Hepatocyte (in vitro differentiated cells): ENCODE measurements at regions not wholly inside any gene's neighbourhood (a gene's known extent, or its start where the extent isn't known, plus 50 kb on each side); places are given as distances from the start of the nearest gene placed in this dataset.

ENCODE experiments used
- EZH2 ChIP-seq: fragments of 200-600 bp; sonication (generic); IDR thresholded peaks from 2 replicates; pipeline ENCODE4 v1.6.1; 2016; ENCODE audit warnings: antibody characterized with exemption, mild to moderate bottlenecking, borderline replicate concordance
- EZH2phosphoT487 ChIP-seq: fragments of 200-600 bp; sonication (generic); IDR thresholded peaks from one replicate; pipeline ENCODE4 v1.6.1; 2018; ENCODE audit warnings: antibody characterized with exemption, mild to moderate bottlenecking, low read depth, moderate library complexity; ENCODE audit not compliant: unreplicated experiment, severe bottlenecking

- TF ChIP-seq EZH2phosphoT487 (no peak), EZH2 (no peak)
Observed at GRCh38 chr11:134765565-134765964, 353.5 kb upstream of the B3GAT1 start.
